Mesenchymal stem cell (in vitro differentiated cells and primary cell): ENCODE measurements at regions not wholly inside any gene's neighbourhood (a gene's known extent, or its start where the extent isn't known, plus 50 kb on each side); places are given as distances from the start of the nearest gene placed in this dataset.
"Not testable (repeated sequence)": the region's sequence is repeated elsewhere in the genome, so short reads cannot be mapped to it uniquely, and the experiment has no call there.

Experiments used
- DNase-seq: peaks from one replicate; pipeline ENCODE4 v3.0.0-alpha.2; 2013
- H2AFZ ChIP-seq: one replicate; pipeline ENCODE4 v1.6.1; 2013; ENCODE audit warnings: low read depth, mild to moderate bottlenecking, control low read depth, inconsistent platforms, low read length, moderate library complexity
- H2AK5ac ChIP-seq: 2 replicates; pipeline ENCODE4 v1.6.1; 2013; ENCODE audit warnings: low read length, moderate library complexity, mild to moderate bottlenecking, inconsistent platforms; ENCODE audit not compliant: severe bottlenecking
- H2BK120ac ChIP-seq: one replicate; pipeline ENCODE4 v1.6.1; 2013; ENCODE audit warnings: low read depth, mild to moderate bottlenecking, inconsistent platforms, low read length, moderate library complexity
- H2BK12ac ChIP-seq, 2 experiments: one replicate each; pipeline ENCODE4 v1.6.1; 2013; ENCODE audit warnings: inconsistent platforms in 2 of 2, low read length in 2 of 2, mild to moderate bottlenecking in 2 of 2, moderate library complexity in 2 of 2, control low read depth in 1 of 2
- H2BK15ac ChIP-seq: one replicate; pipeline ENCODE4 v1.6.1; 2013; ENCODE audit warnings: mild to moderate bottlenecking, low read depth, inconsistent platforms; ENCODE audit not compliant: poor library complexity, severe bottlenecking
- H2BK5ac ChIP-seq: 2 replicates; pipeline ENCODE4 v1.6.1; 2013; ENCODE audit warnings: low read depth, mild to moderate bottlenecking, low read length, control low read depth, inconsistent platforms; ENCODE audit not compliant: poor library complexity, severe bottlenecking
- H3K14ac ChIP-seq, 2 experiments: one replicate each; pipeline ENCODE4 v1.6.1; 2013; ENCODE audit warnings: inconsistent platforms in 2 of 2, low read length in 2 of 2, control low read depth in 1 of 2, mild to moderate bottlenecking in 1 of 2, moderate library complexity in 1 of 2
- H3K18ac ChIP-seq, 2 experiments: one replicate each; pipeline ENCODE4 v1.6.1; 2013; ENCODE audit warnings: inconsistent platforms in 2 of 2, low read length in 2 of 2, control low read depth in 1 of 2, low read depth in 1 of 2, mild to moderate bottlenecking in 1 of 2
- H3K23ac ChIP-seq, 2 experiments: one replicate each; pipeline ENCODE4 v1.6.1; 2013; ENCODE audit warnings: inconsistent platforms in 2 of 2, low read length in 2 of 2, mild to moderate bottlenecking in 2 of 2, moderate library complexity in 2 of 2, control low read depth in 1 of 2
- H3K27ac ChIP-seq: 2 replicates; pipeline ENCODE4 v1.5.1; 2013; ENCODE audit warnings: mild to moderate bottlenecking, moderate library complexity, low read length, control low read depth, inconsistent platforms; ENCODE audit not compliant: poor library complexity, severe bottlenecking
- H3K27me3 ChIP-seq, 2 experiments: 2 replicates each; pipeline versions ENCODE4 v1.6.1 to v1.7.0; 2013; ENCODE audit warnings: low read length in 2 of 2, mild to moderate bottlenecking in 2 of 2, moderate library complexity in 2 of 2, control low read depth in 1 of 2, inconsistent platforms in 1 of 2; ENCODE audit not compliant: control insufficient read depth in 1 of 2, insufficient read depth in 1 of 2
- H3K36me3 ChIP-seq, 2 experiments: 2 replicates each; pipeline versions ENCODE4 v1.6.1 to v1.7.0; 2013; ENCODE audit warnings: low read length in 2 of 2, control low read depth in 1 of 2, inconsistent platforms in 1 of 2, low read depth in 1 of 2, mild to moderate bottlenecking in 1 of 2; ENCODE audit not compliant: insufficient read depth in 2 of 2, control insufficient read depth in 1 of 2
- H3K4ac ChIP-seq, 2 experiments: one replicate each; pipeline ENCODE4 v1.6.1; 2013; ENCODE audit warnings: inconsistent platforms in 2 of 2, low read length in 2 of 2, mild to moderate bottlenecking in 2 of 2, moderate library complexity in 2 of 2, control low read depth in 1 of 2, low read depth in 1 of 2
- H3K4me1 ChIP-seq: 2 replicates; pipeline ENCODE4 v1.6.1; 2013; ENCODE audit warnings: low read depth, low read length, control low read depth; ENCODE audit not compliant: control insufficient read depth, insufficient read depth
- H3K4me2 ChIP-seq: 2 replicates; pipeline ENCODE4 v1.6.1; 2013; ENCODE audit warnings: low read length, mild to moderate bottlenecking, inconsistent platforms; ENCODE audit not compliant: poor library complexity, severe bottlenecking
- H3K4me3 ChIP-seq, 2 experiments: 2 replicates each; pipeline versions ENCODE4 v1.5.1 to v1.7.0; 2013; ENCODE audit warnings: low read length in 2 of 2, mild to moderate bottlenecking in 2 of 2, control low read depth in 1 of 2, low read depth in 1 of 2; ENCODE audit not compliant: insufficient read depth in 1 of 2
- H3K79me1 ChIP-seq: replicated peaks from 2 replicates; pipeline ENCODE4 v1.6.1; 2013; ENCODE audit warnings: mild to moderate bottlenecking, control low read depth, low read length, inconsistent platforms; ENCODE audit not compliant: poor library complexity, severe bottlenecking
- H3K9ac ChIP-seq: 2 replicates; pipeline ENCODE4 v1.7.0; 2013; ENCODE audit warnings: mild to moderate bottlenecking, low read length, moderate library complexity
- H3K9me3 ChIP-seq: 2 replicates; pipeline ENCODE4 v1.7.0; 2013; ENCODE audit warnings: mild to moderate bottlenecking, low read length; ENCODE audit not compliant: control insufficient read depth
- H4K8ac ChIP-seq: one replicate; pipeline ENCODE4 v1.6.1; 2013; ENCODE audit warnings: inconsistent platforms, mild to moderate bottlenecking, low read length, moderate library complexity
- H4K91ac ChIP-seq: one replicate; pipeline ENCODE4 v1.6.1; 2013; ENCODE audit warnings: mild to moderate bottlenecking, low read length, inconsistent platforms
- WGBS: methylation state at CpG from one replicate; pipeline ENCODE4 v1.1.7; 2013; ENCODE audit warnings: mixed read lengths; 5-methylcytosine and 5-hydroxymethylcytosine counted together

- Histone ChIP-seq H3K79me1 (no peaks in the 10 kb centered on the region), H3K4me2 (no peak overlapping the region), H3K14ac (no peak overlapping the region), H2BK5ac (no peak overlapping the region), H3K27me3 (peaks cover 4 to 34% of the 10 kb centered on the region in 2 experiments), H2BK120ac (no peak overlapping the region), H3K18ac (no peak overlapping the region), H3K4ac (no peak overlapping the region), H3K27ac (no peak overlapping the region), H2AK5ac (no peak overlapping the region), H3K9me3 (no peaks in the 10 kb centered on the region), H2AFZ (no peak overlapping the region), H3K4me1 (no peaks in the 10 kb centered on the region), H4K8ac (no peak overlapping the region), H3K36me3 (no peaks in the 10 kb centered on the region), H3K23ac (no peak overlapping the region), H3K9ac (no peak overlapping the region), H2BK15ac (no peak overlapping the region), H4K91ac (no peak overlapping the region), H3K4me3 (no peak overlapping the region), H2BK12ac (no peak overlapping the region)
- no peak for DNase-seq
- WGBS, result 89% methylated on average over 10 of the region's 10 CpGs
Observed at GRCh38 chr12:5172886-5173285, 129.2 kb downstream of the KCNA5 start.

- H4K8ac ChIP-seq, result no peak overlapping the region
- H3K18ac ChIP-seq, result no peak overlapping the region
- H4K91ac ChIP-seq, result no peak overlapping the region
- no peak overlapping the region for H2BK5ac ChIP-seq
- no peak overlapping the region for H2AFZ ChIP-seq
- no peak overlapping the region for H3K27ac ChIP-seq
- no peak overlapping the region for H2AK5ac ChIP-seq
- no peak overlapping the region for H2BK12ac ChIP-seq
- 84% methylated on average over 10 of the region's 10 CpGs for WGBS
- H3K4me2 ChIP-seq, result no peak overlapping the region
- peaks cover 0 to 33% of the 10 kb centered on the region in 2 experiments for H3K27me3 ChIP-seq
- H3K4me1 ChIP-seq, result no peaks in the 10 kb centered on the region
- no peaks in the 10 kb centered on the region for H3K36me3 ChIP-seq
- no peak for DNase-seq
- no peak overlapping the region for H2BK120ac ChIP-seq
- H3K4ac ChIP-seq, result no peak overlapping the region
- H3K4me3 ChIP-seq, result no peak overlapping the region
- H3K79me1 ChIP-seq, result no peaks in the 10 kb centered on the region
- H2BK15ac ChIP-seq, result no peak overlapping the region
- no peak overlapping the region for H3K14ac ChIP-seq
- H3K9ac ChIP-seq, result no peak overlapping the region
- H3K9me3 ChIP-seq, result no peaks in the 10 kb centered on the region
- no peak overlapping the region for H3K23ac ChIP-seq
Observed at GRCh38 chr12:5173511-5174011, 129.9 kb downstream of the KCNA5 start.

- not testable (repeated sequence) for H2BK12ac ChIP-seq, H3K4ac ChIP-seq, H4K8ac ChIP-seq, DNase-seq, H3K4me3 ChIP-seq, H3K9me3 ChIP-seq, H2BK5ac ChIP-seq, H2AFZ ChIP-seq, H3K4me2 ChIP-seq, H3K36me3 ChIP-seq, H2BK120ac ChIP-seq, H3K14ac ChIP-seq, H3K9ac ChIP-seq, H3K23ac ChIP-seq, H3K4me1 ChIP-seq, H3K27ac ChIP-seq, H2AK5ac ChIP-seq, H3K79me1 ChIP-seq, H4K91ac ChIP-seq, H3K18ac ChIP-seq, H2BK15ac ChIP-seq
- WGBS, result 100% methylated on average over 2 of the region's 2 CpGs
- peaks cover 0 to 36% of the 10 kb centered on the region in 2 experiments for H3K27me3 ChIP-seq
Observed at GRCh38 chr12:5175415-5175814, 131.7 kb downstream of the KCNA5 start.

GRCh38 chr12:5176036-5176435 is 132.4 kb downstream of the KCNA5 start:
- no peaks in the 10 kb centered on the region for H3K36me3 ChIP-seq
- H3K9me3 ChIP-seq, result no peaks in the 10 kb centered on the region
- WGBS, result 97% methylated on average over 2 of the region's 2 CpGs
- H2BK5ac ChIP-seq, result no peak overlapping the region
- no peak overlapping the region for H3K4me2 ChIP-seq
- H2BK15ac ChIP-seq, result no peak overlapping the region
- no peak overlapping the region for H3K18ac ChIP-seq
- H3K14ac ChIP-seq, result no peak overlapping the region
- no peak overlapping the region for H3K4ac ChIP-seq
- H2BK12ac ChIP-seq, result no peak overlapping the region
- no peak overlapping the region for H3K4me3 ChIP-seq
- H3K27ac ChIP-seq, result no peak overlapping the region
- H3K23ac ChIP-seq, result no peak overlapping the region
- peaks cover 0 to 34% of the 10 kb centered on the region in 2 experiments for H3K27me3 ChIP-seq
- no peak overlapping the region for H2AK5ac ChIP-seq
- H4K8ac ChIP-seq, result no peak overlapping the region
- no peak overlapping the region for H3K9ac ChIP-seq
- H3K79me1 ChIP-seq, result no peaks in the 10 kb centered on the region
- H2BK120ac ChIP-seq, result no peak overlapping the region
- DNase-seq, result no peak
- no peaks in the 10 kb centered on the region for H3K4me1 ChIP-seq
- no peak overlapping the region for H4K91ac ChIP-seq
- no peak overlapping the region for H2AFZ ChIP-seq
